GM18858 (cell line): ENCODE measurements at regions not wholly inside any gene's neighbourhood (a gene's known extent, or its start where the extent isn't known, plus 50 kb on each side); places are given as distances from the start of the nearest gene placed in this dataset.

Experiments
- ATAC-seq: cut with Tn5 transposase; IDR thresholded peaks from one replicate; pipeline ENCODE4 v1.9.1; 2021; ENCODE audit not compliant: unreplicated experiment

GRCh38 chr22:48338793-48339705 lies 1488.6 kb downstream of the BRD1 start:
- no peak for ATAC-seq

DNA sequence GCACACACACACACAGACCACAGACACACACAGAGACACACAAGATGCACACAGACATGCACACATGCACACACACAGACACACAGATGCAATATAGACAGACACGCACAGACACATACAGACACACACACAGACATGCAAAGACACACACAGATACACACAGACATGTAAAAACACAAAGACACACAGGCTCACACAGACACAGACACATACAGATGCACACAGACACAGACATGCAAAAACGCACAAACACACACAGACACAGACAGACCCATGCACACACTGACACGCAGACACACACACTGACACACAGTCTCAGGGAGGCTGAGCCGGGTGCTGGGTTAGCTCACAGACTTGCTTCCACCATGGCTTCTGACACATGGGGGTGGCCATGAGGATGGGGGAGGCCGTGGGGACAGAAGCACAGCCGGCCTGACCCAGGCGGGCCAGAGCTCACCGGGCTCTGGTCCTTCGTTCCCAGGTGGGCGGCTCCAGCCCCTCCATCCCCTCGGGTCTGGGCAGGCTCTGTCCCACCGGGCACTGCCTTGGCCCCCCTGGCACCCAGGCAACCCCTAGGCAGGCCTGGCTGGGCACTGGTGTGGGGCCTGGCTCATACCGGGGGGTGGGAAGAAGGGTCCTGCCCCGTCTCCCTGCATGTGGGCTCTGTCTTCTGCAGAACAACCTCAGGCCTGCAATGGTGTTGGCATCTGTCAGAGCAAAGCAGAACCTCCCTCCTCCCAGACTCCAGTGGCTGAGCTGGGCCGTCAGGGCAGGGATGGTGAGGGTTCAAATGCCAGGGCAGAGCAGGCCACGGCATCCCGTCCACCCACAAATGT lies 1489.5 kb downstream of the BRD1 start:
- ATAC-seq = no peak

- ATAC-seq = no peak
Observed at GRCh38 chr22:48336339-48337060, 1491.2 kb downstream of the BRD1 start.

DNA sequence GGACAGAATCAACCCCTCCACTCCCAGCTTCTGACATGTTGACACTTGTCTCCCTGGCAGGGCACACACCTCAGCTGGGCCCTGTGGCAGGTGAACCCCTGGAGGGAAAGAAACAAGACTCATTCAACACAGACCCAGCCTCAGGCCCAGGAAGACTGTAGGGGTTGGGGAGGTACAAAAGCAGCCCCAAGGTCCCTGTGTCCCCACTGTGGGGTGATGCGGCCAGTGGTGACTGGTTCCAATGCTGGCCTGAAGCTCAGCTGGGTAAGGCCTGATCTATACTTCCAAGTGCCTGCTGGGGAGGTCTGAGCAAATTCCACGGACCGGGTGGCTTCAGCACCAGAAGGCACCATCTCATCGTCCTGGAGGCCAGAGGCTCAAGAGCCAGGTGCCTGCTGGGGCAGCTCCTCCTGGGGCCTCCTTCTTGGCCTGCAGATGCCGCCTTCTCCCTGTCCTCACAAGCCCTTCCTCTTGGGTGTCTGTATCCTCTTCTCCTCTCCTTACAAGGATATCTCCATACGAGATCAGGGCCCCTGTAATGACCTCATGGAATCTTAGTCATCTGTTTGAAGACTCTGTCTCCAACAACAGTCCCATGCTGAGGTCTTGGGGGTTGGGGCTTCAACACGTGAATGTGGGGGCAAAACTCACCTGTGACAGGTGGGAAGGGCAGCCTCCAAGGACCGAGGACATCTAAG lies 1492.1 kb downstream of the BRD1 start:
- no peak for ATAC-seq

DNA sequence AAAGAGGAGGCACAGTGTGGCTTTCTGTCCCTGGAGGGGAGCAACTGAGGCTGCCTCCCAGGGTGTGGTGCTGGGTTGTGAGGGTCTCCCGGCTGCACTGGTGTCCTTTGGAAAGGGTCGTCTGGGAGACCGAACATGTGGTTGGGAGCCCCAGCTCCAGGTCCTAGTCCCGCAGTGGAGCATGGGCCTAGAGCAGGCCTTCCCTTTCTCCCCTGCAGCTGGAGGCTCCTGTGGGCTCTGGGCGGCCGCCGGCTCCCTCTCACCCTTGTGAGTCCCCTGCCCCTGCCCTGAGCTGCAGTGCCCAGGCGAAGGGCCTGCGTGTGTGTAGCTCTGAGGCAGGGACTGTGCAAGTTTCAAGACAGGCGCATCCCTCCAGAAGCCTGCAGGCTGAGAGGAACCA lies 1492.7 kb downstream of the BRD1 start:
- ATAC-seq = no peak

DNA sequence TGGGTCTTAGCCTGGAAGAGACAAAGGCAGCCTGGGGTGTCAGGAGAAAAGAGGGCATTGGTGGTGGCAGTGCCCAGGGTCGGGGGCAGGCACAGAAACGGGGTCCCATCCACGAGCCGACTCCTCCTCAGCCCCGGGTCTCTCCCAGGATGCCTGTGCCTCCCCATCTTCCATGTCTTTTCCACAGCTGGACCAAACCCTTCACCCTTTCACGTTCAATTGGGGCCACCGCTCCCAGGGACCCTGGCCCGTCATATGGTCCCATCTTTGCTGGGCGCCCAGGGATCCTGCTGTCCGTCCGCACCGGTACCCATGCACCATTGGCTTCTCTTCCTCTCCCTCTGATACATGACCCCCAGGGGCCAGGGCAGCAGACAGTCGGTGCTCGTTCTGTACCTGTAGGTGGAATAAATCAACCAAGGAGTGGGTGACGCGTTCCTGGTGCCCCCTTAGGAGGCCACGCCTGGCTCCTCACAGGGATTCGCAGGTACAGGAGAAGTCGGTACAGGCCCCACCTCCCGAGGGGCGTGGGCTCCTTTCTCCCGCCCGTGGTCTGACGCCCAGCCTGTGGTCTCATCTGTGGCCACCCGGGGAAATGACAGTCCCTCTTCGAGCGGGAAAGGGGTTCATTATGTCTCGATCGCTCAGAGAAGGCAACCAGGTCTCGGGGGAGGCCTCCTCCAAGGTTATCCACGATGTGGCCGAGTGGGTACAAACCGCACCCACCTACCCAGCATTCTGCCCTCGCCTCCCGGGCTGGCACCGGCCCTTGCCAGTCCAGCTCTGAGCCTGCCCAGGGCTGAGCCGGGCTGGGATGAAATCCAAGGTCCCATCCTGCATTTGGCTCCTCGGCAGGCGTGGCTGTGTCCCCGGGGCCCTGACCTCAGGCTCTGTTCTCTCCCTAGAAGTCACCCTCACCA lies 1493.6 kb downstream of the BRD1 start:
- no peak for ATAC-seq

DNA sequence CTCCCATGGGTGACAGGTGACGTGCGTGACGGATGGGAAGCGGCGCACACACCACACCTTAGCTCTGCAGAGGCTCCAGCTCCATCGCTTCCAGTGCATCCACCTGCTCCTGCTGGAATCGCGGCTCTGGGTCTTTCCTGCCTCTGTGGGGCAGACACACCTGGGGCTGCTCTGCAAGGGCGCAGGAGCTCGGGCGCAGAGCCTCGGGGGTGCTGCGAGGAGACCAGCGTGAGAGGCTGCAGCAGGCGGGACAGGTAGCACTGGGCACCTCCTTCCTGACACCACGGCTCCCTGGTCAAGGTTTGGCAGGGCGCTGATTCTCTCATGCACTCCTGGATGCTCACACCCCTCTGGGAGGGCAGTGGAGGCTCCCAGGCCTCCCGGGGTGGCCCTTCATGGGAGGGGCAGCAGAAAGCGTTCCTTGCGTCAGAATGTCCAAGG lies 1494.3 kb downstream of the BRD1 start:
- ATAC-seq = no peak

DNA sequence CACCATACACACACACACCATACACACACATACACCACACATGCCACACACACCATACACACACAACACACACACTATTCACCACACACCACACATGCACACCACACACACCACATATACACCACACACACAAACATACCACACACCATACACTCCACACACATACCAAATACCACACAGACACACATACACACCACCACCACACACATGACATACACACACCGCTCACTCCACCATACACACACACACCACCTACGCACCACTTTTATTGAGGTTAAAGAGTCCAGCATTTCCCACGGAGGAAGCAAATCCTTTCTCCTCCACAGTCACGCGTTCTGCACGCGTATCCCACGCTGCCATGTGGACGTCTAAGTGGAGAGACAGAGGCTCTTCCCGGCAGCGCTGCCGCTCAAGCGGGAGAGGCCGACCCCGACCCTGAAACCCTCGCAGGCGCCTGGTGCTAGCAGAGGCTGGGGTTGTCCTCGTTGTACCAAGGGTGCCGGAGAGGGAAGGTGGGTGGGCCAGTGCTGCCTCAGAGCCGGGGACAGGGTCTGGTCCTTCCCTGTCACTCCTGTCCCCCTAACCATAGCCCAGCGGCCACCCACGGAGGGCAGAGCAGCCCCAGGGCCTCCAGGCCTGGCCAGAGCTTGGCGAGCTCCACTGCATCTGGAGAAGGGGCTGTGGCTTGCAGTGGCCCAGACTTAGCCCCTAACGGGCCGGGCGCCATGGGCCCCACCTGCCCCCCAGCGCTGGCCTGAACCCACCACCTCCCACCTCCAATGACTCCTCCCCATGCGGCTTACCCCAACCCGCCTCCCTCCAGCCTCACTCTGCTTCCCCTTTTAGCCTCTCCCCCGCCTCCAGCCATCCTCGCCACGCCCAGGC lies 1495.0 kb downstream of the BRD1 start:
- no peak for ATAC-seq

- ATAC-seq = no peak
Observed at GRCh38 chr22:48331691-48332220, 1495.9 kb downstream of the BRD1 start.

GRCh38 chr22:48331266-48331665 lies 1496.4 kb downstream of the BRD1 start:
- no peak for ATAC-seq

DNA sequence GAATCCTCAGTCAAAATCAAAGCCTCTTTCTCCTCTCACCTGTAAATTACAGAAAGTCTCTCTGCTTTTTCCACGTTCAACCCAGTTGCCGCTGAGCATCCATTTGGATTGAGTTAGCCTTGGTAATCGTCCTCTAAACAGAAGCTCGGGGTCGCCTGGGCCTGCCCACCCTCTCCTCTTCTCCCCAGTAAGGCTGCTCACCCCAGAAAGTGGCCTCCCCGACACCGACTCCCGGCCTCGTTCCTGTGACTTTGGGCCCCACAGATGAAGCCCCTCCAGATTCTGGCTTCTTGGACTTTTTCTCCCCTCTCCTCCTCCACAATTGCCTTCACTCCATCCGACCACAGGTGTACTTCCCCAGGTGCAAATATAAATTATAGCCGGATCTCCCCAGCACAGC lies 1500.0 kb downstream of the BRD1 start:
- no peak for ATAC-seq

GRCh38 chr22:48323746-48324145 lies 1503.9 kb downstream of the BRD1 start:
- ATAC-seq = no peak

DNA sequence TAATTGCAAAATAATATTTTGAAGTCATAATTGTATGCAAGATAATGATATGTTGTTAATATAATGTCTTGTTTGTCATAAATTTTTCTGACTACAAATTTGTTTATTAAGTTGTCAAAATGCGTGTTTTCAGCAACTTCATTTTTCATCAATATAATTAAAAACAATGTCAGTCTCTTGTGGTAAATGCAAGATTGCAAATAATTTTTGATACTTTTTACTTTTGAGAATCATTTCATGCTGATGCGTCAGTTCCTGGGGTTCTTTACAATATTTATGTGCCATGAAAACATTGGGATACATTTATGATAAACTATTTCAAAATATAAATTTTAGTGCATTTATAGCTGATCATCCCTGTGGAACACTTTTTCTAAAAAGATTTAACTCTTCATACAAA lies 1504.8 kb downstream of the BRD1 start:
- ATAC-seq = no peak

DNA sequence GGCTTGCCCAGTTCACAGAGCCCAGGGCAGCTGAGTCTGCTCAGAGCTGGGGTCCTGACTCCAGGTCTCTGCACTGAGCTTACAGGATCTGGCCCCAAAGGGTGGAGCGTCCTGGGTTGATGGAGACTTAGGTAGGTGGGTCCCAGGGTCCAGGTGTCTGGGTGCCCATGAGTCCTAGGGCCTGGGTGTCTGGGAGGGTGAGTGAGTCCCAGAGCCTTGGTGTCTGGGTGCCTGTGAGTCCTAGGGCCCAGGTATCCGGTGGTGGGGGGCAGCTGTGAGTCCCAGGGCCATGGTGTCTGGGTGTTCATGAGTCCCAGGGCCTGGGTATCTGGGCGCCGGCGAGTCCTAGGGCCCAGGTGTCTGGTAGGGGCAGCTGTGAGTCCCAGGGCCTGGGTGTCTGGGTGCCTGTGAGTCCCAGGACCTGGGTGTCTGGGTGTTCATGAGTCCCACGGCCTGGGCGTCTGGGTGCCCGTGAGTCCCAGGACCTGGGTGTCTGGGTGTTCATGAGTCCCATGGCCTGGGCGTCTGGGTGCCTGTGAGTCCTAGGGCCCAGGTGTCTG lies 1505.6 kb downstream of the BRD1 start:
- no peak for ATAC-seq

- ATAC-seq = no peak
Observed at GRCh38 chr22:48320683-48321451, 1506.8 kb downstream of the BRD1 start.

DNA sequence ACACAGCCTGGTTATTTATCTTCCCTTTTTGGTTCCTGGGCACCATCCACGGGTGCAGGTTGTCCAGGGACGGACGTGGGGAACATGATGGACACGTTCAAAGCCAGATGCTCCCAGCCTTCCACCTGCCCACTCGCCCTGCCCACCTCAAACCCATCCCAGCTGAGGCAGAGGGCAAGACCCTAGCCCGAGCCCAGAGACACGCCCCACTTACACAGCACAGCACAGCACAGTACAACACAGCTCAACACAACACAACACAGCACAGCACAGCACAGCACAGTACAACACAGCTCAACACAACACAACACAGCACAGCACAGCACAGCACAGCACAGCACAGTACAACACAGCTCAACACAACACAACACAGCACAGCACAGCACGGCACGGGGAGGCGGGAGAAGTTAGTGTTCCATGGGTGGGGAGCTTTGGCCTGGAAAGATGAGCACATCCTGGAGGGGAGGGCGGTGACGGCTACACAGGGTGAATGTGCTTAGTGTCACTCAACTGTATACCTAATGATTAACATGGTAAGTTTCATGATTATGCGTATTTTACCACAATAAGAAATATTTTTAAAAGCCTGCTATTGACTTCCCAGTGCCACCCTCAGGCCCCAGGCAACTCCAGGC lies 1507.5 kb downstream of the BRD1 start:
- ATAC-seq = no peak
